ENCODE measurements at regions not wholly inside any gene's neighbourhood (a gene's known extent, or its start where the extent isn't known, plus 50 kb on each side); places are given as distances from the start of the nearest gene placed in this dataset.

GRCh38 chr9:71592400-71592799 lies 175.9 kb downstream of the CEMIP2 start:
- no peaks in the 10 kb centered on the region for H3K27me3 ChIP-seq (ENCODE audit: control insufficient read depth, insufficient read depth, low read length)
- POLR2A ChIA-PET = no interaction called here
- DNase-seq (ENCODE audit: low read depth, low spot score) = no peak
- CTCF ChIA-PET = interaction anchor here (2.9 kb wide), 1 partner anchor 12 kb away, joined by 15 read pairs; no protein-coding TSS in a partner anchor
- H3K9me3 ChIP-seq (ENCODE audit: control insufficient read depth, insufficient read depth, low read length) = no peaks in the 10 kb centered on the region
- TF ChIP-seq CTCF (IDR thresholded peaks at IDR 0.05; ENCODE audit: low read depth, low read length) = no peak
- no peak overlapping the region for H3K27ac ChIP-seq (ENCODE audit: low read depth, low read length)
- H3K4me3 ChIP-seq (ENCODE audit: low read depth, low read length) = no peak overlapping the region

- Histone ChIP-seq H3K27me3 (ENCODE audit: control insufficient read depth, insufficient read depth, low read length) (no peaks in the 10 kb centered on the region), H3K4me3 (ENCODE audit: low read depth, low read length) (no peak overlapping the region), H3K9me3 (ENCODE audit: control insufficient read depth, insufficient read depth, low read length) (no peaks in the 10 kb centered on the region), H3K27ac (ENCODE audit: low read depth, low read length) (no peak overlapping the region)
- POLR2A ChIA-PET = no interaction called here
- no peak for DNase-seq (ENCODE audit: low read depth, low spot score)
- CTCF ChIA-PET = interaction anchor here (1.4 kb wide), 1 partner anchor 13 kb away, joined by 7 read pairs; no protein-coding TSS in a partner anchor
- TF ChIP-seq CTCF (IDR thresholded peaks at IDR 0.05; ENCODE audit: low read depth, low read length) = no peak
Measured at GRCh38 chr9:71590362-71590761, 178.0 kb downstream of the CEMIP2 start.

GRCh38 chr9:71589612-71590011 lies 178.7 kb downstream of the CEMIP2 start:
- H3K27ac ChIP-seq (ENCODE audit: low read depth, low read length) = no peak overlapping the region
- CTCF ChIA-PET = no interaction called here
- TF ChIP-seq CTCF (IDR thresholded peaks at IDR 0.05; ENCODE audit: low read depth, low read length) = no peak
- POLR2A ChIA-PET = no interaction called here
- H3K9me3 ChIP-seq (ENCODE audit: control insufficient read depth, insufficient read depth, low read length) = no peaks in the 10 kb centered on the region
- H3K4me3 ChIP-seq (ENCODE audit: low read depth, low read length) = no peak overlapping the region
- H3K27me3 ChIP-seq (ENCODE audit: control insufficient read depth, insufficient read depth, low read length) = no peaks in the 10 kb centered on the region
- DNase-seq (ENCODE audit: low read depth, low spot score) = no peak

- CTCF ChIA-PET = interaction anchor here (0.6 to 0.7 kb wide), 2 partner anchors 16 to 663 kb away, joined by 3 to 4 read pairs; no protein-coding TSS in a partner anchor
- DNase-seq (ENCODE audit: low read depth, low spot score) = no peak
- Histone ChIP-seq H3K27me3 (ENCODE audit: control insufficient read depth, insufficient read depth, low read length) (no peaks in the 10 kb centered on the region), H3K9me3 (ENCODE audit: control insufficient read depth, insufficient read depth, low read length) (no peaks in the 10 kb centered on the region), H3K4me3 (ENCODE audit: low read depth, low read length) (no peak overlapping the region), H3K27ac (ENCODE audit: low read depth, low read length) (no peak overlapping the region)
- no peak for TF ChIP-seq CTCF (IDR thresholded peaks at IDR 0.05; ENCODE audit: low read depth, low read length)
- POLR2A ChIA-PET = no interaction called here
Measured at GRCh38 chr9:71587576-71588362, 180.5 kb downstream of the CEMIP2 start.

GRCh38 chr9:71583792-71584191 lies 184.5 kb downstream of the CEMIP2 start:
- ChIA-PET CTCF (no interaction called here), POLR2A (no interaction called here)
- Histone ChIP-seq H3K4me3 (ENCODE audit: low read depth, low read length) (no peak overlapping the region), H3K9me3 (ENCODE audit: control insufficient read depth, insufficient read depth, low read length) (no peaks in the 10 kb centered on the region), H3K27me3 (ENCODE audit: control insufficient read depth, insufficient read depth, low read length) (peaks cover 2% of the 10 kb centered on the region), H3K27ac (ENCODE audit: low read depth, low read length) (no peak overlapping the region)
- TF ChIP-seq CTCF (IDR thresholded peaks at IDR 0.05; ENCODE audit: low read depth, low read length) = no peak
- no peak for DNase-seq (ENCODE audit: low read depth, low spot score)
